Dendritic cell treated with granulocyte-macrophage colony-stimulating factor and Interleukin-4, amounts not matched to agents 40 ng/mL and 50 ng/mL, for 4 days (primary cell): ENCODE measurements at regions not wholly inside any gene's neighbourhood (a gene's known extent, or its start where the extent isn't known, plus 50 kb on each side); places are given as distances from the start of the nearest gene placed in this dataset.

ENCODE experiments used
- H3K27ac Mint-ChIP-seq: one replicate; pipeline ENCODE4 v1.8.0; 2022; ENCODE audit warnings: mild to moderate bottlenecking, mixed read lengths
- H3K27me3 Mint-ChIP-seq: one replicate; pipeline ENCODE4 v1.8.0; 2022; ENCODE audit warnings: mild to moderate bottlenecking, mixed read lengths
- H3K36me3 Mint-ChIP-seq: one replicate; pipeline ENCODE4 v1.8.0; 2022; ENCODE audit warnings: low read depth, mixed read lengths
- H3K4me1 Mint-ChIP-seq: one replicate; pipeline ENCODE4 v1.8.0; 2022; ENCODE audit warnings: low read depth, mixed read lengths
- H3K4me3 Mint-ChIP-seq: one replicate; pipeline ENCODE4 v1.8.0; 2022; ENCODE audit warnings: mild to moderate bottlenecking, moderate library complexity, mixed read lengths
- H3K9me3 Mint-ChIP-seq: one replicate; pipeline ENCODE4 v1.8.0; 2022; ENCODE audit warnings: mixed read lengths
- intact Hi-C: fragments of 100-400 bp; cut with micrococcal nuclease; formaldehyde crosslinking; loops from one replicate; pipeline ENCODE4 v1.15.0; 2022

GRCh38 chr13:89097994-89098393, 1426.8 kb downstream of the SLITRK5 start:
- Mint-ChIP-seq H3K27ac (no peak overlapping the region), H3K36me3 (no peaks in the 10 kb centered on the region), H3K9me3 (peaks cover 22% of the 10 kb centered on the region), H3K27me3 (no peaks in the 10 kb centered on the region), H3K4me1 (peaks cover 5% of the 10 kb centered on the region), H3K4me3 (no peak overlapping the region)
- intact Hi-C loops: no loop called here

- no peaks in the 10 kb centered on the region for H3K27me3 Mint-ChIP-seq
- intact Hi-C loops: no loop called here
- H3K4me1 Mint-ChIP-seq: no peaks in the 10 kb centered on the region
- H3K36me3 Mint-ChIP-seq: no peaks in the 10 kb centered on the region
- H3K27ac Mint-ChIP-seq: no peak overlapping the region
- H3K4me3 Mint-ChIP-seq: no peak overlapping the region
- peaks cover 16% of the 10 kb centered on the region for H3K9me3 Mint-ChIP-seq
Observed at GRCh38 chr13:89113744-89114143, 1442.6 kb downstream of the SLITRK5 start.

- Mint-ChIP-seq H3K9me3 (peaks cover 28% of the 10 kb centered on the region), H3K36me3 (no peaks in the 10 kb centered on the region), H3K27me3 (no peaks in the 10 kb centered on the region), H3K27ac (no peak overlapping the region), H3K4me1 (no peaks in the 10 kb centered on the region), H3K4me3 (no peak overlapping the region)
- intact Hi-C loops: no loop called here
Observed at GRCh38 chr13:89115307-89115706, 1444.1 kb downstream of the SLITRK5 start.

- Mint-ChIP-seq H3K9me3 (no peaks in the 10 kb centered on the region), H3K4me1 (no peaks in the 10 kb centered on the region), H3K27ac (no peak overlapping the region), H3K4me3 (no peak overlapping the region), H3K27me3 (no peaks in the 10 kb centered on the region), H3K36me3 (no peaks in the 10 kb centered on the region)
- intact Hi-C loops: no loop called here
Observed at GRCh38 chr13:89136678-89137077, 1465.5 kb downstream of the SLITRK5 start.

- Mint-ChIP-seq H3K4me3 (no peak overlapping the region), H3K27me3 (no peaks in the 10 kb centered on the region), H3K4me1 (no peaks in the 10 kb centered on the region), H3K27ac (no peak overlapping the region), H3K9me3 (peaks cover 16% of the 10 kb centered on the region), H3K36me3 (no peaks in the 10 kb centered on the region)
- intact Hi-C loops: no loop called here
Observed at GRCh38 chr13:89150362-89150761, 1479.2 kb downstream of the SLITRK5 start.

- no peaks in the 10 kb centered on the region for H3K36me3 Mint-ChIP-seq
- H3K4me1 Mint-ChIP-seq: no peaks in the 10 kb centered on the region
- no peak overlapping the region for H3K27ac Mint-ChIP-seq
- H3K4me3 Mint-ChIP-seq: no peak overlapping the region
- no peaks in the 10 kb centered on the region for H3K27me3 Mint-ChIP-seq
- H3K9me3 Mint-ChIP-seq: peaks cover 31% of the 10 kb centered on the region
- intact Hi-C loops: no loop called here
Observed at GRCh38 chr13:89153941-89154340, 1482.8 kb downstream of the SLITRK5 start.

GRCh38 chr13:89163096-89163495, 1491.9 kb downstream of the SLITRK5 start:
- Mint-ChIP-seq H3K36me3 (no peaks in the 10 kb centered on the region), H3K27me3 (no peaks in the 10 kb centered on the region), H3K4me3 (no peak overlapping the region), H3K9me3 (peaks cover 37% of the 10 kb centered on the region), H3K4me1 (no peaks in the 10 kb centered on the region), H3K27ac (no peak overlapping the region)
- intact Hi-C loops: no loop called here

- Mint-ChIP-seq H3K9me3 (peaks cover 16% of the 10 kb centered on the region), H3K27me3 (no peaks in the 10 kb centered on the region), H3K36me3 (no peaks in the 10 kb centered on the region), H3K27ac (no peak overlapping the region), H3K4me1 (no peaks in the 10 kb centered on the region), H3K4me3 (no peak overlapping the region)
- intact Hi-C loops: no loop called here
Observed at GRCh38 chr13:89165685-89166084, 1494.5 kb downstream of the SLITRK5 start.

- Mint-ChIP-seq H3K4me3 (no peak overlapping the region), H3K27me3 (no peaks in the 10 kb centered on the region), H3K9me3 (peaks cover 9% of the 10 kb centered on the region), H3K4me1 (no peaks in the 10 kb centered on the region), H3K36me3 (no peaks in the 10 kb centered on the region), H3K27ac (no peak overlapping the region)
- intact Hi-C loops: no loop called here
Observed at GRCh38 chr13:89169951-89170350, 1498.8 kb downstream of the SLITRK5 start.

GRCh38 chr13:89181041-89181440, 1509.9 kb downstream of the SLITRK5 start:
- H3K4me1 Mint-ChIP-seq: no peaks in the 10 kb centered on the region
- intact Hi-C loops: no loop called here
- H3K27me3 Mint-ChIP-seq: no peaks in the 10 kb centered on the region
- no peak overlapping the region for H3K4me3 Mint-ChIP-seq
- no peaks in the 10 kb centered on the region for H3K36me3 Mint-ChIP-seq
- peaks cover 35% of the 10 kb centered on the region for H3K9me3 Mint-ChIP-seq
- H3K27ac Mint-ChIP-seq: no peak overlapping the region

- Mint-ChIP-seq H3K36me3 (no peaks in the 10 kb centered on the region), H3K4me1 (no peaks in the 10 kb centered on the region), H3K27ac (no peak overlapping the region), H3K4me3 (no peak overlapping the region), H3K27me3 (no peaks in the 10 kb centered on the region), H3K9me3 (peaks cover 30% of the 10 kb centered on the region)
- intact Hi-C loops: no loop called here
Observed at GRCh38 chr13:89199138-89199537, 1528.0 kb downstream of the SLITRK5 start.

- H3K9me3 Mint-ChIP-seq: peaks cover 25% of the 10 kb centered on the region
- H3K27me3 Mint-ChIP-seq: no peaks in the 10 kb centered on the region
- H3K27ac Mint-ChIP-seq: no peak overlapping the region
- no peaks in the 10 kb centered on the region for H3K4me1 Mint-ChIP-seq
- no peak overlapping the region for H3K4me3 Mint-ChIP-seq
- intact Hi-C loops: no loop called here
- H3K36me3 Mint-ChIP-seq: no peaks in the 10 kb centered on the region
Observed at GRCh38 chr13:89204435-89204834, 1533.3 kb downstream of the SLITRK5 start.

- H3K27ac Mint-ChIP-seq: no peak overlapping the region
- no peaks in the 10 kb centered on the region for H3K36me3 Mint-ChIP-seq
- H3K4me3 Mint-ChIP-seq: no peak overlapping the region
- H3K4me1 Mint-ChIP-seq: no peaks in the 10 kb centered on the region
- H3K27me3 Mint-ChIP-seq: no peaks in the 10 kb centered on the region
- H3K9me3 Mint-ChIP-seq: peaks cover 20% of the 10 kb centered on the region
- intact Hi-C loops: no loop called here
Observed at GRCh38 chr13:89205856-89206520, 1534.8 kb downstream of the SLITRK5 start.

GRCh38 chr13:89212186-89212585, 1541.0 kb downstream of the SLITRK5 start:
- H3K9me3 Mint-ChIP-seq: peaks cover 17% of the 10 kb centered on the region
- no peak overlapping the region for H3K27ac Mint-ChIP-seq

GRCh38 chr13:89214185-89214584, 1543.0 kb downstream of the SLITRK5 start:
- Mint-ChIP-seq H3K4me3 (no peak overlapping the region), H3K36me3 (no peaks in the 10 kb centered on the region), H3K27me3 (no peaks in the 10 kb centered on the region), H3K27ac (no peak overlapping the region), H3K9me3 (no peaks in the 10 kb centered on the region), H3K4me1 (no peaks in the 10 kb centered on the region)
- intact Hi-C loops: no loop called here

More at GRCh38 chr13:89212186-89212585, 1541.0 kb downstream of the SLITRK5 start:
- Mint-ChIP-seq H3K4me3 (no peak overlapping the region), H3K4me1 (no peaks in the 10 kb centered on the region), H3K27me3 (no peaks in the 10 kb centered on the region), H3K36me3 (no peaks in the 10 kb centered on the region)
- intact Hi-C loops: no loop called here
